Keratinocyte (primary cell): ENCODE measurements at regions not wholly inside any gene's neighbourhood (a gene's known extent, or its start where the extent isn't known, plus 50 kb on each side); places are given as distances from the start of the nearest gene placed in this dataset.

Source experiments
- DNase-seq: peaks from one replicate; pipeline ENCODE4 v3.0.0-alpha.2; 2011; ENCODE audit warnings: low read depth, missing footprints, low spot score
- FAIRE-seq: peaks from 2 replicates; lab custom pipeline; 2011; peaks lifted over from hg19 to GRCh38; lab: Jason Lieb, UNC
- H2AFZ ChIP-seq: 2 replicates; pipeline ENCODE4 v1.6.0; 2012; ENCODE audit warnings: low read length, control low read depth, inconsistent platforms; ENCODE audit not compliant: control insufficient read depth
- H3K27ac ChIP-seq: 2 replicates; pipeline ENCODE4 v1.5.1; 2011; ENCODE audit warnings: low read length; ENCODE audit not compliant: control insufficient read depth, insufficient read depth
- H3K27me3 ChIP-seq: 3 replicates; pipeline ENCODE4 v1.6.0; 2011; ENCODE audit warnings: low read length; ENCODE audit not compliant: control insufficient read depth, insufficient read depth; ENCODE audit errors: extremely low read depth
- H3K36me3 ChIP-seq, 2 experiments: 2 replicates in 1 of 2; 3 replicates in 1 of 2; pipeline ENCODE4 v1.5.1; 2011; ENCODE audit warnings: low read length in 2 of 2, mild to moderate bottlenecking in 1 of 2; ENCODE audit not compliant: control insufficient read depth in 2 of 2, insufficient read depth in 2 of 2; ENCODE audit errors: extremely low read depth in 1 of 2
- H3K4me1 ChIP-seq: 3 replicates; pipeline ENCODE4 v1.5.1; 2011; ENCODE audit warnings: low read length; ENCODE audit not compliant: control insufficient read depth, insufficient read depth; ENCODE audit errors: extremely low read depth
- H3K4me2 ChIP-seq: 3 replicates; pipeline ENCODE4 v1.6.0; 2011; ENCODE audit warnings: low read depth, low read length; ENCODE audit not compliant: control insufficient read depth, insufficient read depth; ENCODE audit errors: extremely low read depth
- H3K4me3 ChIP-seq, 3 experiments: fragments of 200-600 bp in 1 of 3; sonication (generic) in 1 of 3; 2 replicates in 2 of 3; 3 replicates in 1 of 3; pipeline ENCODE4 v1.5.1; 2011 to 2016; ENCODE audit warnings: low read length in 3 of 3, mild to moderate bottlenecking in 3 of 3, control low read depth in 2 of 3, inconsistent platforms in 1 of 3, low read depth in 1 of 3, mixed read lengths in 1 of 3, mixed run types in 1 of 3, moderate library complexity in 1 of 3; ENCODE audit not compliant: control insufficient read depth in 2 of 3, insufficient read depth in 2 of 3; ENCODE audit errors: extremely low read depth in 1 of 3
- H3K79me2 ChIP-seq: 2 replicates; pipeline ENCODE4 v1.6.0; 2012; ENCODE audit warnings: low read length; ENCODE audit not compliant: control insufficient read depth, insufficient read depth
- H3K9ac ChIP-seq: 3 replicates; pipeline ENCODE4 v1.6.0; 2011; ENCODE audit warnings: low read length; ENCODE audit not compliant: control insufficient read depth, insufficient read depth; ENCODE audit errors: extremely low read depth
- H3K9me1 ChIP-seq: 3 replicates; pipeline ENCODE4 v1.6.0; 2011; ENCODE audit warnings: low read length; ENCODE audit not compliant: control insufficient read depth, insufficient read depth; ENCODE audit errors: extremely low read depth
- H3K9me3 ChIP-seq: 2 replicates; pipeline ENCODE4 v1.5.1; 2012; ENCODE audit warnings: low read depth, low read length; ENCODE audit not compliant: control insufficient read depth
- H4K20me1 ChIP-seq: 3 replicates; pipeline ENCODE4 v1.6.0; 2011; ENCODE audit warnings: low read length; ENCODE audit not compliant: control insufficient read depth, insufficient read depth; ENCODE audit errors: extremely low read depth
- EZH2 ChIP-seq: IDR thresholded peaks from one replicate; pipeline ENCODE4 v1.6.1; 2012; ENCODE audit warnings: inconsistent platforms, mild to moderate bottlenecking, low read length, moderate library complexity
- dilution Hi-C: fragments of 300-500 bp; cut with MboI; formaldehyde crosslinking; loops from one replicate; pipeline ENCODE4 v1.7.0; 2020; ENCODE audit warnings: low sequenced_read_pairs; ENCODE audit not compliant: extremely low pct_ligation_motif_present
- TF ChIP-seq, protein P1 (sequence below), 3 experiments: IDR thresholded peaks in 1 of 3; conservative IDR thresholded peaks in 1 of 3; optimal IDR thresholded peaks in 1 of 3; 2 replicates in 2 of 3; 3 replicates in 1 of 3; pipeline versions ENCODE3 to v1.5.1; 2011; ENCODE audit warnings: low read length in 3 of 3, mild to moderate bottlenecking in 3 of 3, moderate library complexity in 2 of 3, control low read depth in 1 of 3, inconsistent platforms in 1 of 3; ENCODE audit not compliant: insufficient read depth in 2 of 3; ENCODE audit errors: extremely low read depth in 1 of 3

DNA sequence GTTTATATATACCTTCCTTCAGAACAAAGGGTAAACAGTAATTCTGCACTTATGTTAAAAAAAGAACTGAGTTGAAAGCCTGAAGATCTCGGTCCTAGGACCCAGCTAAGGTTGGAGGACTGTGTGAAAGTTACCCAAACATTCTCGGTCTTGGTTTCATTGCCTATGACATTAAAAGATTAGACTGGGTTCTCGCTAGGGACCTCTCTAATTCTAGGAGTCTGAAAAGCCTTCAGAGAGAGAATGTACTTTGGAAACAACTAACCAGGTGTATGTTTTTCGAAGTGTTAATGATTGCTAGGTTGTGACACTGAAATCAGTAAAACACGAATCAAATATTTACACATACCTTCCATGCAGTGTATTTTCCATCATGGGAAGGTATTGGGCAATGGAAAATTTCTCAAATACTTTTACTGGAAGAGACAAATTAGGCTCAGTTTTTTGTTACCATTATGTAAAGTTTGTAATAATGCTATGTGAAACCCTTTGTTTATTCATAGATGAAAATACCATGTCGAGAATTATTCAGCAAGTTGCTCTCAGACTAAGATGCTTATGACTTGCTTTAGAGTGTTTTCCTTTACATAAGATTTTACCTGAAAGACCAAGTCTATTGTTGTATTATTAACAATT, 113.7 kb upstream of the LOC128125822 start:
- TF ChIP-seq, protein P1, sequence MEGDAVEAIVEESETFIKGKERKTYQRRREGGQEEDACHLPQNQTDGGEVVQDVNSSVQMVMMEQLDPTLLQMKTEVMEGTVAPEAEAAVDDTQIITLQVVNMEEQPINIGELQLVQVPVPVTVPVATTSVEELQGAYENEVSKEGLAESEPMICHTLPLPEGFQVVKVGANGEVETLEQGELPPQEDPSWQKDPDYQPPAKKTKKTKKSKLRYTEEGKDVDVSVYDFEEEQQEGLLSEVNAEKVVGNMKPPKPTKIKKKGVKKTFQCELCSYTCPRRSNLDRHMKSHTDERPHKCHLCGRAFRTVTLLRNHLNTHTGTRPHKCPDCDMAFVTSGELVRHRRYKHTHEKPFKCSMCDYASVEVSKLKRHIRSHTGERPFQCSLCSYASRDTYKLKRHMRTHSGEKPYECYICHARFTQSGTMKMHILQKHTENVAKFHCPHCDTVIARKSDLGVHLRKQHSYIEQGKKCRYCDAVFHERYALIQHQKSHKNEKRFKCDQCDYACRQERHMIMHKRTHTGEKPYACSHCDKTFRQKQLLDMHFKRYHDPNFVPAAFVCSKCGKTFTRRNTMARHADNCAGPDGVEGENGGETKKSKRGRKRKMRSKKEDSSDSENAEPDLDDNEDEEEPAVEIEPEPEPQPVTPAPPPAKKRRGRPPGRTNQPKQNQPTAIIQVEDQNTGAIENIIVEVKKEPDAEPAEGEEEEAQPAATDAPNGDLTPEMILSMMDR (optimal IDR thresholded peaks at IDR 0.05 in 1 of 3, IDR thresholded peaks at IDR 0.05 in 1 of 3, conservative IDR thresholded peaks at IDR 0.05 in 1 of 3; ENCODE audit: extremely low read depth in 1 of 3, insufficient read depth in 2 of 3, low read length in 3 of 3) = no peak
- TF ChIP-seq EZH2 = no peak
- H3K9me1 ChIP-seq = no peaks in the 10 kb centered on the region
- no peaks in the 10 kb centered on the region for H3K79me2 ChIP-seq
- DNase-seq (no peak), FAIRE-seq (no peak)
- no peak overlapping the region for H3K4me2 ChIP-seq
- H3K27me3 ChIP-seq = no peaks in the 10 kb centered on the region
- no peak overlapping the region for H3K4me3 ChIP-seq
- no peak overlapping the region for H3K9ac ChIP-seq
- H3K27ac ChIP-seq = no peak overlapping the region
- H3K36me3 ChIP-seq = no peaks in the 10 kb centered on the region
- dilution Hi-C loops = no loop called here
- H3K4me1 ChIP-seq = peaks cover 8% of the 10 kb centered on the region
- H4K20me1 ChIP-seq = no peaks in the 10 kb centered on the region
- no peak overlapping the region for H2AFZ ChIP-seq
- no peaks in the 10 kb centered on the region for H3K9me3 ChIP-seq

GRCh38 chr6:63459814-63460213, 112.5 kb upstream of the LOC128125822 start:
- no peak for FAIRE-seq
- H3K36me3 ChIP-seq = no peaks in the 10 kb centered on the region
- H3K27ac ChIP-seq = no peak overlapping the region
- H3K4me1 ChIP-seq = peaks cover 8% of the 10 kb centered on the region
- H3K27me3 ChIP-seq = no peaks in the 10 kb centered on the region
- no peaks in the 10 kb centered on the region for H4K20me1 ChIP-seq
- TF ChIP-seq, protein P1 (optimal IDR thresholded peaks at IDR 0.05 in 1 of 3, IDR thresholded peaks at IDR 0.05 in 1 of 3, conservative IDR thresholded peaks at IDR 0.05 in 1 of 3; ENCODE audit: extremely low read depth in 1 of 3, insufficient read depth in 2 of 3, low read length in 3 of 3) = no peak
- TF ChIP-seq EZH2 = no peak
- no peaks in the 10 kb centered on the region for H3K9me3 ChIP-seq
- no peaks in the 10 kb centered on the region for H3K9me1 ChIP-seq
- DNase-seq = no peak
- no peak overlapping the region for H2AFZ ChIP-seq
- no peak overlapping the region for H3K9ac ChIP-seq
- dilution Hi-C loops = no loop called here
- no peak overlapping the region for H3K4me2 ChIP-seq
- H3K79me2 ChIP-seq = no peaks in the 10 kb centered on the region
- no peak overlapping the region for H3K4me3 ChIP-seq
